Prostate gland (tissue), 2 donors: ENCODE measurements at regions not wholly inside any gene's neighbourhood (a gene's known extent, or its start where the extent isn't known, plus 50 kb on each side); places are given as distances from the start of the nearest gene placed in this dataset.

Source experiments
- POLR2A ChIP-seq: fragments of 450-650 bp; IDR thresholded peaks from one replicate; pipeline ENCODE4 v1.6.1; 2016; ENCODE audit warnings: antibody characterized with exemption, mild to moderate bottlenecking
- TF ChIP-seq, protein P1 (sequence below), 4 experiments: fragments of 200-600 bp in 2 of 4; fragments of 450-650 bp in 2 of 4; sonication (generic) in 2 of 4; IDR thresholded peaks; 1 replicate in 3 of 4; 2 replicates in 1 of 4; pipeline ENCODE4 v1.5.1; 2016 to 2019; ENCODE audit warnings: antibody characterized with exemption in 4 of 4, mild to moderate bottlenecking in 2 of 4, moderate library complexity in 2 of 4

DNA sequence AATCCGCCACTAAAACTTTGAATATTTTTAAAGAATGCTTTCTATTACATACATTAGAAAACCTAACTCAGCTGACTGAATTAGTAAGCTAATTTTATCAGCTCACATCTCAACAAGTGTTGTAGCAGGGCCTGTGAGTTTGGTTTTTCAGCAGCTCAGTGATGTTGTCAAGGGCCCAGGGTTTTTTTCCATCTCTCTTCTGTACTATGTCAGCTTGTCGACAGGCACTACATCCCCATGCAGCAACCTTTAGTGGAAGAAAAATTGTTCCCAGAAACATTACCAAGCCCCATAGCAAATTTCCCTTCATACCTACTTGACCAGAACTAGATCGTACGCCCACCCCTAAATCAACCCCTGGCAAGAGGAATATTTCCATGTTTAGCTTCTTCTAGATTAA, 170.3 kb upstream of the TNFAIP3 start:
- TF ChIP-seq, protein P1, sequence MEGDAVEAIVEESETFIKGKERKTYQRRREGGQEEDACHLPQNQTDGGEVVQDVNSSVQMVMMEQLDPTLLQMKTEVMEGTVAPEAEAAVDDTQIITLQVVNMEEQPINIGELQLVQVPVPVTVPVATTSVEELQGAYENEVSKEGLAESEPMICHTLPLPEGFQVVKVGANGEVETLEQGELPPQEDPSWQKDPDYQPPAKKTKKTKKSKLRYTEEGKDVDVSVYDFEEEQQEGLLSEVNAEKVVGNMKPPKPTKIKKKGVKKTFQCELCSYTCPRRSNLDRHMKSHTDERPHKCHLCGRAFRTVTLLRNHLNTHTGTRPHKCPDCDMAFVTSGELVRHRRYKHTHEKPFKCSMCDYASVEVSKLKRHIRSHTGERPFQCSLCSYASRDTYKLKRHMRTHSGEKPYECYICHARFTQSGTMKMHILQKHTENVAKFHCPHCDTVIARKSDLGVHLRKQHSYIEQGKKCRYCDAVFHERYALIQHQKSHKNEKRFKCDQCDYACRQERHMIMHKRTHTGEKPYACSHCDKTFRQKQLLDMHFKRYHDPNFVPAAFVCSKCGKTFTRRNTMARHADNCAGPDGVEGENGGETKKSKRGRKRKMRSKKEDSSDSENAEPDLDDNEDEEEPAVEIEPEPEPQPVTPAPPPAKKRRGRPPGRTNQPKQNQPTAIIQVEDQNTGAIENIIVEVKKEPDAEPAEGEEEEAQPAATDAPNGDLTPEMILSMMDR (IDR thresholded peaks at IDR 0.05) = no peak
- TF ChIP-seq POLR2A = no peak
